Testis (tissue), 2 donors: ENCODE measurements at regions not wholly inside any gene's neighbourhood (a gene's known extent, or its start where the extent isn't known, plus 50 kb on each side); places are given as distances from the start of the nearest gene placed in this dataset.

ENCODE experiments used
- DNase-seq: peaks from one replicate; pipeline ENCODE4 v3.0.0-alpha.2; 2019
- H3K27ac ChIP-seq, 2 donors: fragments of 200-600 bp; sonication (generic); one replicate each; pipeline ENCODE4 v1.5.1; 2019
- H3K27me3 ChIP-seq: fragments of 200-600 bp; sonication (generic); one replicate; pipeline ENCODE4 v1.5.1; 2019
- H3K36me3 ChIP-seq: fragments of 200-600 bp; sonication (generic); one replicate; pipeline ENCODE4 v1.5.1; 2017; ENCODE audit warnings: low read depth; ENCODE audit errors: missing control alignments
- H3K4me1 ChIP-seq: fragments of 200-600 bp; sonication (generic); one replicate; pipeline ENCODE4 v1.5.1; 2019
- H3K4me3 ChIP-seq, 2 donors: fragments of 200-600 bp; sonication (generic); one replicate each; pipeline ENCODE4 v1.5.1; 2017 to 2019
- H3K9me3 ChIP-seq: fragments of 200-600 bp; sonication (generic); one replicate; pipeline ENCODE4 v1.5.1; 2017
- POLR2A ChIP-seq: fragments of 450-650 bp; IDR thresholded peaks from one replicate; pipeline ENCODE4 v1.6.1; 2017; ENCODE audit warnings: antibody characterized with exemption, mild to moderate bottlenecking, moderate library complexity
- WGBS, 2 donors: methylation state at CpG; one replicate each; pipeline ENCODE4 v1.1.5; 2018; 5-methylcytosine and 5-hydroxymethylcytosine counted together
- intact Hi-C: fragments of 100-400 bp; cut with DNase I; formaldehyde crosslinking; loops from one replicate; pipeline ENCODE4 v1.15.1; 2023; ENCODE audit warnings: low total_unique reads
- TF ChIP-seq, protein P1 (sequence below), 3 experiments: fragments of 450-650 bp in 2 of 3; fragments of 200-600 bp in 1 of 3; sonication (generic) in 1 of 3; IDR thresholded peaks; one replicate each; pipeline ENCODE4 v1.5.1; 2016 to 2019; ENCODE audit warnings: antibody characterized with exemption in 3 of 3, mild to moderate bottlenecking in 2 of 3, moderate library complexity in 1 of 3

DNA sequence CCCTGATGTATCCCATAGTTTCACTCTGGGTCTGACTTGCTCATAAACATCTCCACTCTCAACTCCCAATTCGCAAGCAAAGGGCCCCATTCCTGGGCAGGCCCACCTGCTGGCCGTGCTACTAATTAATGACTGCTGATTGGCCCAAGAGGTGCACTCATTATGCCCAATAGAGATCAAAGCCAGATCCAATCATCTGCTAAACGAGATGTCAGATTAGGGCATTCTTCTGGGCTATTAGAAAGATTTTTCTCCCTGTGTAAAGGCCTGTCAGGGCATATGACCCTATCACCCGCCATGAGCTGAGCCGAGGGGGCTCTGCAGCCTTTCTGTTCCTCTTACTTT lies 103.4 kb upstream of the HAAO start:
- DNase-seq = no peak
- no peak for TF ChIP-seq POLR2A
- TF ChIP-seq, protein P1, sequence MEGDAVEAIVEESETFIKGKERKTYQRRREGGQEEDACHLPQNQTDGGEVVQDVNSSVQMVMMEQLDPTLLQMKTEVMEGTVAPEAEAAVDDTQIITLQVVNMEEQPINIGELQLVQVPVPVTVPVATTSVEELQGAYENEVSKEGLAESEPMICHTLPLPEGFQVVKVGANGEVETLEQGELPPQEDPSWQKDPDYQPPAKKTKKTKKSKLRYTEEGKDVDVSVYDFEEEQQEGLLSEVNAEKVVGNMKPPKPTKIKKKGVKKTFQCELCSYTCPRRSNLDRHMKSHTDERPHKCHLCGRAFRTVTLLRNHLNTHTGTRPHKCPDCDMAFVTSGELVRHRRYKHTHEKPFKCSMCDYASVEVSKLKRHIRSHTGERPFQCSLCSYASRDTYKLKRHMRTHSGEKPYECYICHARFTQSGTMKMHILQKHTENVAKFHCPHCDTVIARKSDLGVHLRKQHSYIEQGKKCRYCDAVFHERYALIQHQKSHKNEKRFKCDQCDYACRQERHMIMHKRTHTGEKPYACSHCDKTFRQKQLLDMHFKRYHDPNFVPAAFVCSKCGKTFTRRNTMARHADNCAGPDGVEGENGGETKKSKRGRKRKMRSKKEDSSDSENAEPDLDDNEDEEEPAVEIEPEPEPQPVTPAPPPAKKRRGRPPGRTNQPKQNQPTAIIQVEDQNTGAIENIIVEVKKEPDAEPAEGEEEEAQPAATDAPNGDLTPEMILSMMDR (IDR thresholded peaks at IDR 0.05) = no peak
- H3K27ac ChIP-seq = no peak overlapping the region

DNA sequence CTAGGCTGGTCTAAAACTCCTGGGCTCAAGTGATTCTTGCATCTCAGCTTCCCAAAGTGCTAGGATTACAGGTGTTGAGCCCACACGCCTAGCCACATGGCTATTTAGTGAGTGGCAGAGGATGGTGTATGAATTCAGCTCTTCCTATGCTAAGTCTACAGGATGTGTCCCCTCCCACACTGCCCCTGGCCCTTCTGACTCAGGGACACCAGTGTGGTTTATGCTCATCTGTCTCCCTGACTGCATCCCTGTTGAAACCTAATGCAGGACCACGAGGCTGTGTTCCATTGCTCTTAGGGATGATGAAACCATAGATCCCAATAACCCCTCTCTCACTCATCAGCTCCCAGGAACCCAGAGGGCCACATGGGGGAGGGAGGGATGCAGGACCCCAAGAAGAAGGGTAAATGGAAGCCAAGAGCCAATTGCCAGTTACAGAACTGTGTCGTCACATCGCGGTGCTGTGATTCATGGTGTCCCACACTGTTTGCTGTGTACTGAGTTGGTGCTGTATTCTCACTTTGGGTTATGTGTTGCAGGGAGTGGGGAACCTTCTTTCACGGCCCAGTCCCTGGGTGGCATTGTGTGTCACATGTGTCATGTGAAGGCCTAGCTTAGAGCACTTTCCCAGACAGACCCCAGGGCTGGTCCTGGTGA lies 102.9 kb upstream of the HAAO start:
- TF ChIP-seq POLR2A = no peak
- TF ChIP-seq, protein P1 (IDR thresholded peaks at IDR 0.05) = no peak
- H3K27me3 ChIP-seq = no peaks in the 10 kb centered on the region
- peaks cover 5% of the 10 kb centered on the region for H3K4me1 ChIP-seq
- no peak for DNase-seq
- intact Hi-C loops = no loop called here
- no peaks in the 10 kb centered on the region for H3K36me3 ChIP-seq
- H3K27ac ChIP-seq = no peak overlapping the region
- no peak overlapping the region for H3K4me3 ChIP-seq
- no peaks in the 10 kb centered on the region for H3K9me3 ChIP-seq
- 93 to 96% methylated on average over 5 to 6 of the region's 6 CpGs for WGBS, 2 donors

More for the DNA sequence above, 103.4 kb upstream of the HAAO start:
- 73 to 93% methylated on average over 5 of the region's 5 CpGs for WGBS, 2 donors
- Histone ChIP-seq H3K9me3 (no peaks in the 10 kb centered on the region), H3K4me3 (no peak overlapping the region), H3K27me3 (no peaks in the 10 kb centered on the region), H3K36me3 (no peaks in the 10 kb centered on the region), H3K4me1 (peaks cover 6% of the 10 kb centered on the region)
- intact Hi-C loops = no loop called here

DNA sequence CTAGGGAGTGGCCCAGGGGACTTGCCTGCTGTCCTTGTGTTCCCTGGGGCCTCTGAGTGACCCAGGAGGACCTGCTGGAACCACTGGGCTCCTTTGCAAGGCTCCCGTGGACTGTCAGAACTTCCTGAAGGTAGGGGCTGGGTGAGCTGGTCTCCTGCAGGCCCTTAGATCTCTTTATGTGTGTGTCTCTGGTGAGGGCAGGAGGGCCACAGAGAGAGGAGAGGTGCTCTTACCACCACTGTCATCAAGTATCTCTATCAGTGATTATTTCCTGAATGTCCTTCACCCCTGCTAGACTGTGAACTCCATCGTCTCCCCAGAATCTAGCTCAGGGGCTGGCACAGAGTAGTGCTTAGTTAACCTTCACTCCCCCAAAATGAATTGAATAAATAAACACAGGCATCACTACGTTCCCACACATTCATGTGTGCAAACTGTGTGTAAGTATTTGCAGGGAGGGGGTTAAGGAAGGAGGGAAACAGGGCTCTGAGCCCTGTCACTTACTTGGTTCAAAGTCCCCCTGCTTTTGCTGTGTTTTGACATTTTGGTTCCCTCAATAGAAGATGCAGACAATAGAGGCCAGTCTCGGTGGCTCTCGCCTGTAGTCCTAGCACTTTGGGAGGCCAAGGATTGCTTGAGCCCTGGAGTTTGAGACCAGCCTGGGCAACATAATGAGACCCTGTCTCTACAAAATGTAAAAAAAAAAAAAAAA lies 100.8 kb upstream of the HAAO start:
- Histone ChIP-seq H3K27ac (no peak overlapping the region), H3K27me3 (no peaks in the 10 kb centered on the region), H3K36me3 (no peaks in the 10 kb centered on the region), H3K9me3 (no peaks in the 10 kb centered on the region), H3K4me1 (no peaks in the 10 kb centered on the region), H3K4me3 (no peak overlapping the region)
- intact Hi-C loops = no loop called here
- TF ChIP-seq, protein P1 (IDR thresholded peaks at IDR 0.05) = no peak
- no peak for TF ChIP-seq POLR2A
- WGBS, 2 donors = 75 to 80% methylated on average over 4 to 5 of the region's 5 CpGs
- DNase-seq = no peak

DNA sequence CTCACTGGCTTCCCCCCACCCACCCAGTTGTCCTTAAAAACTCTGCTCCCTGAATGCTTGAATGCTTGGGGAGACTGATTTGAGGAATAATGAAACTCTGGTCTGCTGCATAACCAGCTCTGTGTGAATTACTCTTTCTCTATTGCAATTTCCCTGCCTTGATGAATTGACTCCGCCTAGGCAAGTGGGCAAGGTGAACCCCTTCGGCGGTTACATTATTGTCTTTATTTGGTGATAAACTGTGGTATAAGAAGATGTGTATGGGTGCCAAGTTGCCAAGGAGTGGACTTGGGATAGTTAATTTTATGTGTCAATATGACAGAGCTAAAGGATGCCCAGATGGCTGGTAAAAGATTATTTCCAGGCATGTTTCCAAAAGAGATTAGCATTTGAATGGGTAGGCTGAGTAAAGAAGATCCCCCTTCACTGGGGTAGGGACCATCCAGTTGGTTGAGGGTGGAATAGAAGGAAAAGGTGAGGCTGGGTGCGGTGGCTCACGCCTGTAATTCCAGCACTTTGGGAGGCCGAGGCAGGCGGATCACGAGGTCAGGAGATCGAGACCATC lies 98.5 kb upstream of the HAAO start:
- no peaks in the 10 kb centered on the region for H3K4me1 ChIP-seq
- 90 to 95% methylated on average over 9 of the region's 9 CpGs for WGBS, 2 donors
- no peak overlapping the region for H3K27ac ChIP-seq
- no peak for DNase-seq
- H3K4me3 ChIP-seq = no peak overlapping the region
- TF ChIP-seq, protein P1 (IDR thresholded peaks at IDR 0.05) = no peak
- no peak for TF ChIP-seq POLR2A
- intact Hi-C loops = no loop called here
- H3K9me3 ChIP-seq = no peaks in the 10 kb centered on the region
- H3K36me3 ChIP-seq = no peaks in the 10 kb centered on the region
- no peaks in the 10 kb centered on the region for H3K27me3 ChIP-seq
